ENCODE measurements at regions not wholly inside any gene's neighbourhood (a gene's known extent, or its start where the extent isn't known, plus 50 kb on each side); places are given as distances from the start of the nearest gene placed in this dataset.

- Histone ChIP-seq H3K36me3 (ENCODE audit: low read length) (no peaks in the 10 kb centered on the region), H3K4me2 (ENCODE audit: low read depth, low read length, poor library complexity, severe bottlenecking) (no peak overlapping the region), H3K9me3 (ENCODE audit: insufficient read depth, low read length) (no peaks in the 10 kb centered on the region), H3K9ac (ENCODE audit: low read length) (no peak overlapping the region), H3K4me3 (ENCODE audit: insufficient read depth, low read length, poor library complexity, severe bottlenecking) (no peak overlapping the region), H2AFZ (ENCODE audit: low read depth, low read length, severe bottlenecking) (no peak overlapping the region), H3K9me2 (replicated peaks; ENCODE audit: insufficient read depth, low read length) (no peaks in the 10 kb centered on the region), H3K27ac (ENCODE audit: low read depth, low read length) (no peak overlapping the region), H3K79me2 (ENCODE audit: insufficient read depth, low read length) (no peaks in the 10 kb centered on the region), H4K20me1 (ENCODE audit: low read depth, low read length) (no peaks in the 10 kb centered on the region), H3K27me3 (ENCODE audit: low read length) (no peaks in the 10 kb centered on the region), H3F3A (ENCODE audit: insufficient read depth) (no peaks in the 10 kb centered on the region)
- TF ChIP-seq EZH2phosphoT487 (conservative IDR thresholded peaks at IDR 0.05; ENCODE audit: low read length): no peak
- no peak for TF ChIP-seq CTCF (IDR thresholded peaks at IDR 0.05; ENCODE audit: insufficient read depth, low read length, poor library complexity, severe bottlenecking)
These were observed 344.9 kb upstream of the STXBP6 start for GRCh38 chr14:25394791-25395391.

GRCh38 chr14:25394356-25394755 lies 344.4 kb upstream of the STXBP6 start:
- Histone ChIP-seq H3K36me3 (ENCODE audit: low read length) (no peaks in the 10 kb centered on the region), H3K79me2 (ENCODE audit: insufficient read depth, low read length) (no peaks in the 10 kb centered on the region), H3K27me3 (ENCODE audit: low read length) (no peaks in the 10 kb centered on the region), H3K9ac (ENCODE audit: low read length) (no peak overlapping the region), H3F3A (ENCODE audit: insufficient read depth) (no peaks in the 10 kb centered on the region), H2AFZ (ENCODE audit: low read depth, low read length, severe bottlenecking) (no peak overlapping the region), H3K4me3 (ENCODE audit: insufficient read depth, low read length, poor library complexity, severe bottlenecking) (no peak overlapping the region), H3K27ac (ENCODE audit: low read depth, low read length) (no peak overlapping the region), H3K9me3 (ENCODE audit: insufficient read depth, low read length) (no peaks in the 10 kb centered on the region), H4K20me1 (ENCODE audit: low read depth, low read length) (no peaks in the 10 kb centered on the region), H3K9me2 (replicated peaks; ENCODE audit: insufficient read depth, low read length) (no peaks in the 10 kb centered on the region), H3K4me2 (ENCODE audit: low read depth, low read length, poor library complexity, severe bottlenecking) (no peak overlapping the region)
- no peak for TF ChIP-seq EZH2phosphoT487 (conservative IDR thresholded peaks at IDR 0.05; ENCODE audit: low read length)
- TF ChIP-seq CTCF (IDR thresholded peaks at IDR 0.05; ENCODE audit: insufficient read depth, low read length, poor library complexity, severe bottlenecking): no peak

GRCh38 chr14:25389948-25390347 lies 340.0 kb upstream of the STXBP6 start:
- Histone ChIP-seq H3K4me2 (ENCODE audit: low read depth, low read length, poor library complexity, severe bottlenecking) (no peak overlapping the region), H3K79me2 (ENCODE audit: insufficient read depth, low read length) (no peaks in the 10 kb centered on the region), H3K36me3 (ENCODE audit: low read length) (no peaks in the 10 kb centered on the region), H3F3A (ENCODE audit: insufficient read depth) (no peaks in the 10 kb centered on the region), H3K27me3 (ENCODE audit: low read length) (no peaks in the 10 kb centered on the region), H4K20me1 (ENCODE audit: low read depth, low read length) (no peaks in the 10 kb centered on the region), H2AFZ (ENCODE audit: low read depth, low read length, severe bottlenecking) (no peak overlapping the region), H3K9me3 (ENCODE audit: insufficient read depth, low read length) (no peaks in the 10 kb centered on the region), H3K9me2 (replicated peaks; ENCODE audit: insufficient read depth, low read length) (no peaks in the 10 kb centered on the region), H3K9ac (ENCODE audit: low read length) (no peak overlapping the region), H3K4me3 (ENCODE audit: insufficient read depth, low read length, poor library complexity, severe bottlenecking) (no peak overlapping the region), H3K27ac (ENCODE audit: low read depth, low read length) (no peak overlapping the region)
- TF ChIP-seq CTCF (IDR thresholded peaks at IDR 0.05; ENCODE audit: insufficient read depth, low read length, poor library complexity, severe bottlenecking) (no peak), EZH2phosphoT487 (conservative IDR thresholded peaks at IDR 0.05; ENCODE audit: low read length) (no peak)
